ENCODE measurements at regions not wholly inside any gene's neighbourhood (a gene's known extent, or its start where the extent isn't known, plus 50 kb on each side); places are given as distances from the start of the nearest gene placed in this dataset.
A peak's percentile ranks its signal among the peaks of the same experiment; 100 is the strongest.

GRCh38 chr7:69173846-69174245 lies 424.4 kb upstream of the AUTS2 start:
- no peaks in the 10 kb centered on the region for H3K9me3 ChIP-seq
- peaks cover 4 to 39% (median 26%) of the 10 kb centered on the region in 4 donors for H3K4me1 ChIP-seq
- H3K27me3 ChIP-seq = no peaks in the 10 kb centered on the region
- 87% methylated on average over 1 of the region's 1 CpG for WGBS
- no peak for DNase-seq (ENCODE audit: extremely low spot score)
- intact Hi-C loops (cut with DNase I) = no loop called here
- H3K27ac ChIP-seq (replicated peaks in 1 of 4) = no peak overlapping the region
- H3K4me3 ChIP-seq = no peak overlapping the region
- TF ChIP-seq POLR2AphosphoS5 (IDR thresholded peaks at IDR 0.05) = no peak
- no peak for TF ChIP-seq EP300 (IDR thresholded peaks at IDR 0.05)
- TF ChIP-seq POLR2A (IDR thresholded peaks at IDR 0.05; ENCODE audit: low read depth) = no peak
- no peak for TF ChIP-seq CTCF (IDR thresholded peaks at IDR 0.05)
- no peaks in the 10 kb centered on the region for H3K36me3 ChIP-seq

GRCh38 chr7:69176841-69177240 lies 421.4 kb upstream of the AUTS2 start:
- Histone ChIP-seq H3K36me3 (no peaks in the 10 kb centered on the region), H3K27me3 (no peaks in the 10 kb centered on the region), H3K27ac (replicated peaks in 1 of 4) (peak overlapping the region; percentile 55 to 75 (median 68)), H3K4me1 (peaks cover 4 to 41% (median 25%) of the 10 kb centered on the region in 4 donors), H3K4me3 (no peak overlapping the region), H3K9me3 (no peaks in the 10 kb centered on the region)
- TF ChIP-seq POLR2A (IDR thresholded peaks at IDR 0.05; ENCODE audit: low read depth) (no peak), EP300 (IDR thresholded peaks at IDR 0.05) (no peak), POLR2AphosphoS5 (IDR thresholded peaks at IDR 0.05) (no peak), CTCF (IDR thresholded peaks at IDR 0.05) (no peak)
- 74% methylated on average over 2 of the region's 2 CpGs for WGBS
- intact Hi-C loops (cut with DNase I) = loop anchor here (5.0 kb wide), 1 partner anchor 195 kb away; no protein-coding TSS in a partner anchor
- no peak for DNase-seq (ENCODE audit: extremely low spot score)

- Histone ChIP-seq H3K36me3 (no peaks in the 10 kb centered on the region), H3K4me3 (peak overlapping the region in 1 of 4 donors; percentile 24), H3K27me3 (no peaks in the 10 kb centered on the region), H3K27ac (replicated peaks in 1 of 4) (peak overlapping the region; percentile 67 to 75 (median 72)), H3K4me1 (peaks cover 4 to 38% (median 25%) of the 10 kb centered on the region in 4 donors), H3K9me3 (no peaks in the 10 kb centered on the region)
- TF ChIP-seq EP300 (IDR thresholded peaks at IDR 0.05) (peak; percentile 35), POLR2AphosphoS5 (IDR thresholded peaks at IDR 0.05) (peak; percentile 85 to 89), CTCF (IDR thresholded peaks at IDR 0.05) (no peak), POLR2A (IDR thresholded peaks at IDR 0.05; ENCODE audit: low read depth) (no peak)
- DNase-seq (ENCODE audit: extremely low spot score) = peak; percentile 93
- intact Hi-C loops (cut with DNase I) = loop anchor here (5.0 kb wide), 1 partner anchor 195 kb away; no protein-coding TSS in a partner anchor
- WGBS = 14% methylated on average over 5 of the region's 5 CpGs
These were observed 420.8 kb upstream of the AUTS2 start for GRCh38 chr7:69177461-69177861.

GRCh38 chr7:69177941-69178494 lies 420.3 kb upstream of the AUTS2 start:
- peaks cover 4 to 33% (median 25%) of the 10 kb centered on the region in 4 donors for H3K4me1 ChIP-seq
- peak overlapping the region; percentile 67 to 75 (median 72) for H3K27ac ChIP-seq (replicated peaks in 1 of 4)
- 42% methylated on average over 9 of the region's 9 CpGs for WGBS
- H3K36me3 ChIP-seq = no peaks in the 10 kb centered on the region
- intact Hi-C loops (cut with DNase I) = loop anchor here (5.0 kb wide), 1 partner anchor 194 kb away; no protein-coding TSS in a partner anchor
- peak overlapping the region in 1 of 4 donors; percentile 24 for H3K4me3 ChIP-seq
- no peaks in the 10 kb centered on the region for H3K27me3 ChIP-seq
- TF ChIP-seq POLR2AphosphoS5 (IDR thresholded peaks at IDR 0.05) = no peak
- TF ChIP-seq POLR2A (IDR thresholded peaks at IDR 0.05; ENCODE audit: low read depth) = no peak
- TF ChIP-seq EP300 (IDR thresholded peaks at IDR 0.05) = no peak
- TF ChIP-seq CTCF (IDR thresholded peaks at IDR 0.05) = no peak
- DNase-seq (ENCODE audit: extremely low spot score) = no peak
- no peaks in the 10 kb centered on the region for H3K9me3 ChIP-seq

Measured in esophagus muscularis mucosa (tissue), 4 donors.